Cardiac muscle cell (in vitro differentiated cells and primary cell): ENCODE measurements at regions not wholly inside any gene's neighbourhood (a gene's known extent, or its start where the extent isn't known, plus 50 kb on each side); places are given as distances from the start of the nearest gene placed in this dataset.
A peak's percentile ranks its signal among the peaks of the same experiment; 100 is the strongest.
"Not testable (repeated sequence)": the region's sequence is repeated elsewhere in the genome, so short reads cannot be mapped to it uniquely, and the experiment has no call there.

Experiments used
- DNase-seq, 2 donors: peaks; one replicate each; pipeline versions ENCODE4 v3.0.0 to v3.0.0-alpha.2; 2010 to 2017; ENCODE audit warnings: low read depth in 1 of 2, low spot score in 1 of 2
- H3K27ac ChIP-seq: fragments of 200-600 bp; sonication (generic); 2 replicates; pipeline ENCODE4 v1.5.1; 2016
- H3K27me3 ChIP-seq: fragments of 200-600 bp; sonication (generic); 2 replicates; pipeline ENCODE4 v1.6.0; 2016; ENCODE audit warnings: control low read depth
- H3K36me3 ChIP-seq: fragments of 200-600 bp; sonication (generic); 2 replicates; pipeline ENCODE4 v1.5.1; 2016; ENCODE audit warnings: control low read depth
- H3K4me1 ChIP-seq: fragments of 200-600 bp; sonication (generic); 2 replicates; pipeline ENCODE4 v1.8.1; 2017; ENCODE audit warnings: low read depth, mild to moderate bottlenecking, mixed run types
- H3K4me3 ChIP-seq: fragments of 200-600 bp; sonication (generic); 2 replicates; pipeline ENCODE4 v1.5.1; 2016; ENCODE audit warnings: mild to moderate bottlenecking
- H3K9me3 ChIP-seq: fragments of 200-600 bp; sonication (generic); 2 replicates; pipeline ENCODE4 v1.5.1; 2017; ENCODE audit warnings: low read depth, mild to moderate bottlenecking, control low read depth
- TF ChIP-seq, protein P1 (sequence below): IDR thresholded peaks from 2 replicates; pipeline ENCODE4 v1.5.1; 2012; ENCODE audit warnings: low read depth, mild to moderate bottlenecking, low read length

DNA sequence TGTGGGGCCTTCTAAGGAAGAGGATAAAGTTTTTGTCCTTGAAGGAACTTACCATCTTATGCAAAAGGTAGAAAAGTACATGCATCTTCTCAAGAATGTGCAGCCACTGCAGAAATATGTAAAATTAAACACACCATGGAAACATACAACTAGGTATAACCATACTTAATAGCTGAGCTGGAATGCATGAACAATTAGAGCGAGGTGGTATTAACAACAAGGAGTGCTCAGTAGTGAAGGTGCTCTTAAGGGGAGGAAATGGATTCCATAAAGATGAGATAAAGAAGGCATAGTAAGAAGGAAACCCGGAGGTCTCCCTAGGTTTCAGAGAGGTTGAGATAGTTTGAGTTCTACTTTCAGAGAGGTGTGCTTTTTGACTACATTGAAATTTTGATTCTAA is 415.9 kb downstream of the NDFIP2 start:
- Histone ChIP-seq H3K36me3 (no peaks in the 10 kb centered on the region), H3K4me1 (no peaks in the 10 kb centered on the region), H3K9me3 (no peaks in the 10 kb centered on the region), H3K27me3 (no peaks in the 10 kb centered on the region), H3K4me3 (no peak overlapping the region), H3K27ac (no peak overlapping the region)
- no peak for DNase-seq
- TF ChIP-seq, protein P1, sequence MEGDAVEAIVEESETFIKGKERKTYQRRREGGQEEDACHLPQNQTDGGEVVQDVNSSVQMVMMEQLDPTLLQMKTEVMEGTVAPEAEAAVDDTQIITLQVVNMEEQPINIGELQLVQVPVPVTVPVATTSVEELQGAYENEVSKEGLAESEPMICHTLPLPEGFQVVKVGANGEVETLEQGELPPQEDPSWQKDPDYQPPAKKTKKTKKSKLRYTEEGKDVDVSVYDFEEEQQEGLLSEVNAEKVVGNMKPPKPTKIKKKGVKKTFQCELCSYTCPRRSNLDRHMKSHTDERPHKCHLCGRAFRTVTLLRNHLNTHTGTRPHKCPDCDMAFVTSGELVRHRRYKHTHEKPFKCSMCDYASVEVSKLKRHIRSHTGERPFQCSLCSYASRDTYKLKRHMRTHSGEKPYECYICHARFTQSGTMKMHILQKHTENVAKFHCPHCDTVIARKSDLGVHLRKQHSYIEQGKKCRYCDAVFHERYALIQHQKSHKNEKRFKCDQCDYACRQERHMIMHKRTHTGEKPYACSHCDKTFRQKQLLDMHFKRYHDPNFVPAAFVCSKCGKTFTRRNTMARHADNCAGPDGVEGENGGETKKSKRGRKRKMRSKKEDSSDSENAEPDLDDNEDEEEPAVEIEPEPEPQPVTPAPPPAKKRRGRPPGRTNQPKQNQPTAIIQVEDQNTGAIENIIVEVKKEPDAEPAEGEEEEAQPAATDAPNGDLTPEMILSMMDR = no peak

DNA sequence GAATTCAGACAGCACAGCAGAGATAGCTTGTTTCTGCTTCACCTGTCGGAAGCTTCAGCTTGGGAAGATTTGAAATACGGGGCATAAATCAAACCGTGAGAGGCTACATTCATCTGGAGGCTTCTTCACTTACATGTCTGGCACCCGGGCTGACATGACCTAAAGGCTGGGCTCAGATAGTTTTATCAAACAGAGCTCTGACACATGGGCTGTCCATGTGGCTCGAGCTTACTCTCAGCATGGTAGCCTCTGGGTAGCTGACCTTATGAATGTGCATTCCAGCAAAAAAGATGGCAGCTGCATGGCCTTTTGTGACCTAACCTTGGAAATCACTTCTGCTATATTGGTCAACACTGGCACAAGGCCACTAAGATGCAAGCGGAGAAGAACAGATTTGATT is 414.5 kb downstream of the NDFIP2 start:
- TF ChIP-seq, protein P1 = no peak

DNA sequence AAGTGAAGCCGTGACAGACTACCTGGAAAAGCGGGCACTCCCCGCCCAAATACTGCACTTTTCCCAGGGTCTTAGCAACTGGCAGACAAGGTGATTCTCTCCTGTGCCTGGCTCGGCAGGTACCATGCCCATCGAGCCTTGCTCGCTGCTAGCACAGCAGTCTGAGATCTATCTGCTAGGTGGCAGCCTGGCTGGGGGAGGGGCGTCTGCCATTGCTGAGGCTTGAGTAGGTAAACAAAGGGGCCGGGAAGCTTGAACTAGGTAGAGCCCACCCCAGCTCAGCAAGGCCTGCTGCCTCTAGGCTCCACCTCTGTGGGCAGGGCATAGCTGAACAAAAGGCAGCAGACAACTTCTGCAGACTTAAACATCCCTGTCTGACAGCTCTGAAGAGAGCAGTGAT is 406.3 kb downstream of the NDFIP2 start:
- not testable (repeated sequence) for H3K27me3 ChIP-seq, DNase-seq, H3K36me3 ChIP-seq, H3K4me1 ChIP-seq, H3K9me3 ChIP-seq, H3K4me3 ChIP-seq
- peak overlapping the region; percentile 72 for H3K27ac ChIP-seq

More for the DNA sequence above, 414.5 kb downstream of the NDFIP2 start:
- no peaks in the 10 kb centered on the region for H3K36me3 ChIP-seq
- no peaks in the 10 kb centered on the region for H3K9me3 ChIP-seq
- no peaks in the 10 kb centered on the region for H3K4me1 ChIP-seq
- H3K27ac ChIP-seq = no peak overlapping the region
- no peak overlapping the region for H3K4me3 ChIP-seq
- no peak for DNase-seq
- H3K27me3 ChIP-seq = no peaks in the 10 kb centered on the region

DNA sequence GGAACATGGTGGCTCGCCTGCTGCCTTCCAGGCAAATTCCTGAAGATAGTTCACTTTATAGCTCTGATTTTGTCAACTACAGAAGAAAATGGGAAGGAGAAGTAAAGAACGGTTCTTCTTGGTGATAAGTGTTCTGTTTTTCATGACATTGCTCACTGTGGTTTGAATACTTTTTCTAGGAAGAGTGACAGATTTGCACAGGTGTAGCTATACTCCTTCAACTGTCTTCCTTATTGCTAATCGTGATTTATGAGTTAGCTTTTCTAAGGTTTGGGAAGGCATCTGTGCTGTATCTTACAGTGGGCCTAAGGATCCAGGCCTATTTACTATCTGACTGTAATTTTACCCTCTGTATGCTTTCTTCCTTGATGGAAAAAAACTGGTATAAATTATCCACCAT is 405.6 kb downstream of the NDFIP2 start:
- TF ChIP-seq, protein P1 = no peak
- no peak for DNase-seq
- H3K36me3 ChIP-seq = no peaks in the 10 kb centered on the region

DNA sequence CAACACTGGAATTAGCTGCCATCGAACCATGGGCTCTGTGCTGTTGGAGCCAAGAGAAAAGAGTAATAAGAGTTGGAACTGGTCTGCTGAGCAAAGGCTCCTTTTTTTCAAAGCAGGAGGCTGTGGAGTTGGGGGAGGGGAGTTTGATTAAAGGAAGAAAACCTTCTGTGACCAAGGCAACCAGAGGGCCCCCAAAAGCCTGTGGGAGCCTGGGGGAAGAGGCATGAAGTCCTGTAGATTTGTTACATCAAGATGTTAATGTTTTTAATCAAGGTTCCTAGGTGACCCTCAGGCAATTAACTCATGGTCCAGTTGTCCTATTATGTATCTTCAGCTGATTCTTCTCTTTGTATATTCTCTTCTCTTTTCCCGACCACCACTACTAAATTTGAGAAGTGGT is 403.9 kb downstream of the NDFIP2 start:
- Histone ChIP-seq H3K9me3 (no peaks in the 10 kb centered on the region), H3K4me3 (no peak overlapping the region), H3K27ac (no peak overlapping the region)

More for the DNA sequence above, 405.6 kb downstream of the NDFIP2 start:
- Histone ChIP-seq H3K27ac (no peak overlapping the region), H3K4me3 (no peak overlapping the region), H3K27me3 (no peaks in the 10 kb centered on the region), H3K9me3 (no peaks in the 10 kb centered on the region), H3K4me1 (peaks cover 10% of the 10 kb centered on the region)

DNA sequence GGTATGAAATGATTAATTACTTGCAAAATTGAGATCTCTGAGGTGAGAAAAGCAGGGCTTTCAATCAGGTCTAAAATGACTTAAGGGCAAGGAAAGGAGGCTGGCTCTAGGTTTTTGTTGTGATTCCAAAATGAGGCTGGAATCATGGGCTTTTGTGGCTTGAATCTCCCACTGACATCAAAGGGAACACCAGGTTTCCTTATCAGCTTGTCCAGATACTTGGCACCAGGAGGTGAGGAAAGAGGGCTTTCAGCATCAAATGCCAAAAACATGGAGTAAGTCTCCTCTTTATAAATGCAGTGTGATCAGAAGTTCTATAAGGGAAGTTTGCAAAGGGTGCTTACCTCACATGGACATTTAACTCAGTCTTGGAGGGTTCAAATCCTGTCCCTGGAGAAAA is 402.3 kb downstream of the NDFIP2 start:
- TF ChIP-seq, protein P1 = no peak
- no peak for DNase-seq
- Histone ChIP-seq H3K4me3 (no peak overlapping the region), H3K27ac (no peak overlapping the region), H3K27me3 (no peaks in the 10 kb centered on the region), H3K9me3 (no peaks in the 10 kb centered on the region), H3K36me3 (no peaks in the 10 kb centered on the region), H3K4me1 (peaks cover 10% of the 10 kb centered on the region)

More for the DNA sequence above, 403.9 kb downstream of the NDFIP2 start:
- DNase-seq = no peak
- Histone ChIP-seq H3K27me3 (no peaks in the 10 kb centered on the region), H3K36me3 (no peaks in the 10 kb centered on the region), H3K4me1 (peaks cover 10% of the 10 kb centered on the region)
- TF ChIP-seq, protein P1 = no peak
